Upper lobe of left lung (tissue), 4 donors: ENCODE measurements at regions not wholly inside any gene's neighbourhood (a gene's known extent, or its start where the extent isn't known, plus 50 kb on each side); places are given as distances from the start of the nearest gene placed in this dataset.

Experiments used
- CTCF ChIP-seq, 6 experiments: fragments of 450-650 bp in 4 of 6; fragments of 200-600 bp in 2 of 6; sonication (generic) in 2 of 6; IDR thresholded peaks; one replicate each; pipeline ENCODE4 v1.5.1; 2016 to 2019; ENCODE audit warnings: antibody characterized with exemption in 6 of 6
- EP300 ChIP-seq, 4 donors: sonication (generic); formaldehyde crosslinking; IDR thresholded peaks; one replicate each; pipeline ENCODE4 v1.5.1; 2017; ENCODE audit warnings: antibody characterized with exemption in 4 of 4, control low read depth in 2 of 4
- POLR2A ChIP-seq, 4 donors: fragments of 450-650 bp; IDR thresholded peaks; one replicate each; pipeline ENCODE4 v1.5.1; 2016 to 2017; ENCODE audit warnings: antibody characterized with exemption in 4 of 4, mild to moderate bottlenecking in 2 of 4

GRCh38 chr21:29475329-29475728, 176.6 kb downstream of the BACH1 start:
- no peak for TF ChIP-seq CTCF (IDR thresholded peaks at IDR 0.05)
- no peak for TF ChIP-seq POLR2A (IDR thresholded peaks at IDR 0.05)
- no peak for TF ChIP-seq EP300 (IDR thresholded peaks at IDR 0.05)
